ENCODE measurements at regions not wholly inside any gene's neighbourhood (a gene's known extent, or its start where the extent isn't known, plus 50 kb on each side); places are given as distances from the start of the nearest gene placed in this dataset.

- H3K36me3 ChIP-seq (ENCODE audit: control insufficient read depth, insufficient read depth, low read length): no peaks in the 10 kb centered on the region
- ChIA-PET POLR2A (no interaction called here), CTCF (no interaction called here)
- TF ChIP-seq CTCF (IDR thresholded peaks at IDR 0.05; ENCODE audit: insufficient read depth, low read depth, low read length): no peak
- no peaks in the 10 kb centered on the region for H3K27me3 ChIP-seq (ENCODE audit: control insufficient read depth, insufficient read depth, low read length)
- no peak for DNase-seq (ENCODE audit: low read depth)
- H3K4me3 ChIP-seq (ENCODE audit: low read depth, low read length): no peak overlapping the region
Measured at GRCh38 chr9:93860694-93861658, 94.2 kb downstream of the BARX1 start.

- TF ChIP-seq CTCF (IDR thresholded peaks at IDR 0.05; ENCODE audit: insufficient read depth, low read depth, low read length): no peak
- no peaks in the 10 kb centered on the region for H3K27me3 ChIP-seq (ENCODE audit: control insufficient read depth, insufficient read depth, low read length)
- POLR2A ChIA-PET: no interaction called here
- DNase-seq (ENCODE audit: low read depth): no peak
- H3K36me3 ChIP-seq (ENCODE audit: control insufficient read depth, insufficient read depth, low read length): no peaks in the 10 kb centered on the region
- CTCF ChIA-PET: no interaction called here
- H3K4me3 ChIP-seq (ENCODE audit: low read depth, low read length): no peak overlapping the region
Measured at GRCh38 chr9:93859431-93860215, 95.5 kb downstream of the BARX1 start.

GRCh38 chr9:93857528-93857927 lies 97.6 kb downstream of the BARX1 start:
- no peak for TF ChIP-seq CTCF (IDR thresholded peaks at IDR 0.05; ENCODE audit: insufficient read depth, low read depth, low read length)
- DNase-seq (ENCODE audit: low read depth): no peak
- Histone ChIP-seq H3K27me3 (ENCODE audit: control insufficient read depth, insufficient read depth, low read length) (no peaks in the 10 kb centered on the region), H3K36me3 (ENCODE audit: control insufficient read depth, insufficient read depth, low read length) (no peaks in the 10 kb centered on the region), H3K4me3 (ENCODE audit: low read depth, low read length) (no peak overlapping the region)
- POLR2A ChIA-PET: no interaction called here
- CTCF ChIA-PET: interaction anchor here (0.6 kb wide), 1 partner anchor 11 kb away, joined by 3 read pairs; no protein-coding TSS in a partner anchor

- ChIA-PET POLR2A (no interaction called here), CTCF (no interaction called here)
- no peak for TF ChIP-seq CTCF (IDR thresholded peaks at IDR 0.05; ENCODE audit: insufficient read depth, low read depth, low read length)
- Histone ChIP-seq H3K27me3 (ENCODE audit: control insufficient read depth, insufficient read depth, low read length) (no peaks in the 10 kb centered on the region), H3K36me3 (ENCODE audit: control insufficient read depth, insufficient read depth, low read length) (no peaks in the 10 kb centered on the region), H3K4me3 (ENCODE audit: low read depth, low read length) (no peak overlapping the region)
- no peak for DNase-seq (ENCODE audit: low read depth)
Measured at GRCh38 chr9:93852728-93853127, 102.4 kb downstream of the BARX1 start.

GRCh38 chr9:93846349-93846748 lies 108.8 kb downstream of the BARX1 start:
- Histone ChIP-seq H3K36me3 (ENCODE audit: control insufficient read depth, insufficient read depth, low read length) (no peaks in the 10 kb centered on the region), H3K4me3 (ENCODE audit: low read depth, low read length) (no peak overlapping the region), H3K27me3 (ENCODE audit: control insufficient read depth, insufficient read depth, low read length) (no peaks in the 10 kb centered on the region)
- TF ChIP-seq CTCF (IDR thresholded peaks at IDR 0.05; ENCODE audit: insufficient read depth, low read depth, low read length): no peak
- DNase-seq (ENCODE audit: low read depth): no peak
- ChIA-PET CTCF (interaction anchor here (0.6 to 1.2 kb wide), 2 partner anchors 10 to 12 kb away, joined by 3 to 4 read pairs; no protein-coding TSS in a partner anchor), POLR2A (no interaction called here)

Data from BJ (cell line).